Stomach smooth muscle (tissue), 2 donors: ENCODE measurements at regions not wholly inside any gene's neighbourhood (a gene's known extent, or its start where the extent isn't known, plus 50 kb on each side); places are given as distances from the start of the nearest gene placed in this dataset.
"Not testable (repeated sequence)": the region's sequence is repeated elsewhere in the genome, so short reads cannot be mapped to it uniquely, and the experiment has no call there.

ENCODE experiments used
- H3K27ac ChIP-seq: one replicate; pipeline ENCODE4 v1.7.0; 2013; ENCODE audit warnings: mild to moderate bottlenecking, low read length, inconsistent platforms
- H3K27me3 ChIP-seq, 2 donors: one replicate each; pipeline ENCODE4 v1.7.0; 2013; ENCODE audit warnings: low read length in 2 of 2; ENCODE audit not compliant: insufficient read depth in 2 of 2, control insufficient read depth in 1 of 2
- H3K36me3 ChIP-seq, 2 donors: one replicate each; pipeline ENCODE4 v1.7.0; 2013; ENCODE audit warnings: low read length in 2 of 2; ENCODE audit not compliant: control insufficient read depth in 2 of 2, insufficient read depth in 2 of 2
- H3K4me1 ChIP-seq: one replicate; pipeline ENCODE4 v1.7.0; 2013; ENCODE audit warnings: low read length; ENCODE audit not compliant: control insufficient read depth, insufficient read depth
- H3K4me3 ChIP-seq, 2 donors: one replicate each; pipeline ENCODE4 v1.7.0; 2013; ENCODE audit warnings: low read length in 2 of 2
- H3K9ac ChIP-seq, 2 donors: one replicate each; pipeline ENCODE4 v1.7.0; 2013; ENCODE audit warnings: low read length in 2 of 2, mild to moderate bottlenecking in 1 of 2
- H3K9me3 ChIP-seq, 2 donors: one replicate each; pipeline ENCODE4 v1.7.0; 2013; ENCODE audit warnings: low read length in 2 of 2; ENCODE audit not compliant: control insufficient read depth in 2 of 2
- donor health status: healthy.
- donor health status: Pancreatic carcinoma.

DNA sequence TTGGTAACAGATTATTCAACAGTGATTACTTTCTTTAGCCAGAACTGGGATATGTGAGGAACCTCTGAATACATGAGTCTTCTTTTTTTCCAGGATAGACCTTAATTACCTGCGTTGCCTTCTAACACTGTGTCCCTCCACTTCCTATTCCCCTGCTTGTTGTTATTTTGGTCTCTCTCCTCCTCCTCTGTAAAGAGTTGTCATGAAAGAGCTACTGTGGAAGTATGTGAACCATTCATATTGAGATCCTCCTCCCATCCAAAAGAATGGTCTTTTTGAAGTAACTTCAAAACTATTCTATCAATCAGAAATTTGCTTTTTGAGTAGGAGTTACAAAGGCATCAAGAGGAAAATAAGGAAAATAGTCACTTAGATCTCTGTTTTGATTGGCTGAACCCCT, 420.0 kb upstream of the TENM3 start:
- H3K36me3 ChIP-seq: no peaks in the 10 kb centered on the region
- H3K9ac ChIP-seq: no peak overlapping the region
- no peak overlapping the region for H3K27ac ChIP-seq
- no peaks in the 10 kb centered on the region for H3K9me3 ChIP-seq
- no peak overlapping the region for H3K4me3 ChIP-seq
- H3K27me3 ChIP-seq: no peaks in the 10 kb centered on the region
- H3K4me1 ChIP-seq: no peaks in the 10 kb centered on the region

DNA sequence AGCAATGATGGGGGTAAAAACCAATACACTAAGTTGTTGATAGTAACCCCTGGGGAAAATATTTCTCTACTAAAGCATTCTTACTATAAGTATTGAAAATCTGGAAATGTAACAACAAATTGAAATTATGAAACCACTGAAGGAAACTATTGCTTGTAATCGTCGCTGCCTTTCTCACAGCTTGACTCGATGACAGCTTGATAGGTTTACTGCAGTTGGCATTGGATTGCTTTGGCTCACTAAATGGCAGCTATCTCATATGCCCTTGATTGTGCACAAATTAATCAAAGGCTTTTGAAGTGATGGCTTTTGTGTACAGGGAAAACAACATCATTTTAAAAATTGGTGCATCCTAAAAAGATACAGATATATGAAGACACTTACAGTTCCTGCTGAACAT, 419.6 kb upstream of the TENM3 start:
- no peaks in the 10 kb centered on the region for H3K9me3 ChIP-seq
- H3K4me1 ChIP-seq: no peaks in the 10 kb centered on the region
- H3K4me3 ChIP-seq: no peak overlapping the region
- H3K27ac ChIP-seq: no peak overlapping the region
- no peaks in the 10 kb centered on the region for H3K36me3 ChIP-seq
- no peak overlapping the region for H3K9ac ChIP-seq
- no peaks in the 10 kb centered on the region for H3K27me3 ChIP-seq

DNA sequence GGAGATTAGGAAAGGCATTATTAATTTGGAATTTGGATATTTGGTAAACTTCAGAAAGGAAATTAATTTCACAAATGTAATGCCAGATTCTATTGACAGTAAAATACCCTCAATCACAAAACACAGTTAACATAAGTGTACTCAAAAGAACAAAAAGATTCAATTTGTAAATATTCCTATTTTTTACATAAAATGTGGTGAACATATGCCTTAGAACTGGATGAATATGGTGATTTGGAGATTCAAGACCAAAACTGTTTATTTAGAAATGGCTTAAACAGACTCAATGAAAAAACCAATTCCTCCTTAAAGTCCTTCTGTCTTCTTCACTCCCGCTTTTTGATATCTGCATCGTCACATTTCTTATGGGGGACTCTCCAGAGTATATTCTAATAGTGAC, 417.6 kb upstream of the TENM3 start:
- H3K9ac ChIP-seq: no peak overlapping the region
- no peaks in the 10 kb centered on the region for H3K4me1 ChIP-seq
- no peaks in the 10 kb centered on the region for H3K9me3 ChIP-seq
- no peak overlapping the region for H3K27ac ChIP-seq
- no peaks in the 10 kb centered on the region for H3K27me3 ChIP-seq
- no peak overlapping the region for H3K4me3 ChIP-seq
- H3K36me3 ChIP-seq: no peaks in the 10 kb centered on the region

DNA sequence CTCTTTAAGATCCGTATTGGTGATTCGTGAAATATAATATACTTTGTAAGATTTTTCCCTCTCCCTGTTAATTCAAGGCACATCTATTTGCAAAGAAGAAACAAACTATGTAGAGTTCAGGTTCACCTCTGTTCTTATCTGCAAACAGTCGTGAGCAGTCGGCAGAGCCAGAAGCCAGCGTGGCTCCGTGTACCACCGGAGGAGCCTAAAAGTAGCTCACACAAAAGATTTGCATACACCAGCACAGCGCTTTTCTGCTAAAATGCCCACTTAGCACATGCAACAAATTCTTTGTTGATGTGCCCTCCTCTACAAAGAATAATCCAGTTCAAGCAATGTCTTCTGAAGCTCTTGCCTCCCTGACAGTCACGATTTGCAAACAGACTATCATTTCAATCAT, 416.0 kb upstream of the TENM3 start:
- Histone ChIP-seq H3K9ac (no peak overlapping the region), H3K4me1 (no peaks in the 10 kb centered on the region), H3K9me3 (no peaks in the 10 kb centered on the region), H3K27me3 (no peaks in the 10 kb centered on the region), H3K4me3 (no peak overlapping the region), H3K27ac (no peak overlapping the region), H3K36me3 (no peaks in the 10 kb centered on the region)

DNA sequence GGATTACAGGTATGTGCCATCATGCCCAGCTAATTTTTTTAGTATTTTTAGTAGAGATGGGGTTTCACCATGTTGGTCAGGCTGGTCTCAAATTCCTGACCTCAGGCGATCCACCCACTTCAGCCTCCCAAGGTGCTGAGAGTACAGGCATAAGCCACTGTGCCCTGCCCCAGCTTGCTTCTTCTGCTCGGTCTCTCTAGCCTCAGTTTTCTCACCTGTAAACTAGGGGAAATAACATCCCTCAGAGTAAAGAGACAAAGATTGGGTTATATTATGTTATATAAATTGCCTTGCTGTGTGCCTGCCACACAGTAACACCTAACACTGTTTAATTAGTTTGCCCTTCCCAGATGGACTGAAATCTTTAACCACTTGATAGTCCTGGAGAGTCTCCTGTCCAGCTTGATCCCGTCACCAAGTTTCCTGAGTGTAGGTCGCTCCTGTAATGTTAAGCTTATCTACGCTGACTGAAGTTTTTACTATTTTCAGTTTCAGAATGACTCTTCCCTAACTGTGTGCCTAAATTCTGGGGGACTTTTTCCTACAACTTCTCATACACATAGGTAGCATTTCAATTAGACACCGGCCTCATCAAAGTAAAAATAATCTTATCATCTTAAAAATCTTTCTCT, 412.7 kb upstream of the TENM3 start:
- H3K4me3 ChIP-seq: no peak overlapping the region
- no peaks in the 10 kb centered on the region for H3K27me3 ChIP-seq
- H3K36me3 ChIP-seq: no peaks in the 10 kb centered on the region
- H3K27ac ChIP-seq: no peak overlapping the region
- H3K4me1 ChIP-seq: no peaks in the 10 kb centered on the region
- no peaks in the 10 kb centered on the region for H3K9me3 ChIP-seq
- no peak overlapping the region for H3K9ac ChIP-seq

DNA sequence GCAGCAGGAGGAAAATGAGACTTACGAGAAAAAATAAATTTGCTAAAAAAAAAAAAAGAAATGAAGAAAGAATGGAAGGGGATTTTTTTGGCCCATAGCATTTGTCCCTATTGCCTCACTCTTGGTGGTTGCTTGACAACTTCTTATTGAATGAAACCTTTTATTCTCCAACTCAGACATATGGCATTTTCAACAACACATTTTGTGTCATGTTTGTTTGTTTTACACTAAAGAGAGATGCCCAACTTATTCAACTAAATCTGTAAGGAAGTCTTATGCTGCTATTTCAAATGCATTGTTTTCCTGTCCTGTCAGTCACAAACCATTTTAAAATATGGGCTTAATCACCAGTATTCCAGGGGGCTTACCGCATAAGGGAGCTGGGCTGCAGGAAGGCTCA, 409.1 kb upstream of the TENM3 start:
- H3K4me1 ChIP-seq: no peaks in the 10 kb centered on the region
- no peaks in the 10 kb centered on the region for H3K36me3 ChIP-seq
- no peak overlapping the region for H3K9ac ChIP-seq
- H3K27ac ChIP-seq: no peak overlapping the region
- H3K27me3 ChIP-seq: no peaks in the 10 kb centered on the region
- no peaks in the 10 kb centered on the region for H3K9me3 ChIP-seq
- no peak overlapping the region for H3K4me3 ChIP-seq

DNA sequence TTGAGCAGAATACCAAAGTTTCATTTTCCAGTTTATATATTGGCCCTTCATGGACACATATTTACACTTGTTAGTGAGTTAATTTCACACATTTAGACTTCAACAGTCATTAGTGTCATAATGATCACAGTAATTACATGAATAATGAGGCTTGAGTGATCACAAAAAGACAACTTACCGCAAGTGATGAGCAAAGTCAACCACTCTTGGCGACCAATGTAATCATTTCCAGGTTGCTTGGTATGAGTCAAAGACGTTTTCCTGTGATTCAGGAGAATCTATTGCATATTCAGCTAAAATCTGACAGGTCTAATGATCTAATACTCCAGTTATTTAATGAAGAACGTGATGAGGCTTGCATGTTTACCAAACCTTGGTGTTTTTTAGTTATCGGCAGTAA, 407.9 kb upstream of the TENM3 start:
- Histone ChIP-seq H3K36me3 (no peaks in the 10 kb centered on the region), H3K9me3 (no peaks in the 10 kb centered on the region), H3K4me3 (no peak overlapping the region), H3K27ac (no peak overlapping the region), H3K4me1 (no peaks in the 10 kb centered on the region), H3K27me3 (no peaks in the 10 kb centered on the region), H3K9ac (no peak overlapping the region)

DNA sequence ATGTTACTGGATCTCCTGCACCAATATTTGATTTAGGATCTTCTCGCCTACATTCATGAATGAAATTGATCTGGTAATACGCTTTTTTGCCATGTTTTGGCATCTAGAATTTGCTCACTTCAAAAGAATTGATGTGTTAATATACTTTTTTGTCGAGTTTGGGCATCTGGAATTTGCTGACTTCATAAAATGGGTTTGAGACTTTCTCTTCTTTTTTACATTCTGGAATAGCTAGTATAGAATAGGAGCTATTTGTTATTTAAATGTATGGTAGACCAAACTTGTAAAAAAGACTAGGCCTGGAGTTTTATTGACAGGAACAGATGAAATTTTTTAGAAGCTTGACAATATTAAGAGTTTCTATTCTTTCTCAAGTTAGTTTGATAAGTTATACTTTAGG, 404.9 kb upstream of the TENM3 start:
- Histone ChIP-seq H3K27ac (no peak overlapping the region), H3K27me3 (no peaks in the 10 kb centered on the region), H3K36me3 (no peaks in the 10 kb centered on the region), H3K4me1 (no peaks in the 10 kb centered on the region), H3K9me3 (no peaks in the 10 kb centered on the region), H3K9ac (no peak overlapping the region), H3K4me3 (no peak overlapping the region)

DNA sequence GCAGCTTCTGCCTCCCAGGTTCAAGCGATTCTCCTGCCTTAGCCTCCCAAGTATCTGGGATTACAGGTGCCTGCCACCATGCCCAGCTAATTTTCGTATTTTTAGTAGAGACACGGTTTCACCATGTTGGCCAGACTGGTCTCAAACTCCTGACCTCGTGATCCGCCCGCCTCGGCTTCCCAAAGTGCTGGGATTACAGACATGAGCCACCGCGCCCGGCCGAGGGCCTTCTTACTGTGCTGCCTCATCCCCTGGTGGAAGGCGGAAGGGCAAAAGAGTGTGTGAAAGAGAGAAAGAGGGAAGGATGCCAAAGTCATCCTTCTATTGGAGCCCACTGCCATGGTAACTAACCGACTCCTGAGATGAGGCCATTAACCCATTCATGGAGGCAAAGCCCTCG, 399.4 kb upstream of the TENM3 start:
- H3K9ac ChIP-seq, H3K9me3 ChIP-seq, H3K27ac ChIP-seq, H3K4me1 ChIP-seq, H3K27me3 ChIP-seq, H3K36me3 ChIP-seq, H3K4me3 ChIP-seq: not testable (repeated sequence)

DNA sequence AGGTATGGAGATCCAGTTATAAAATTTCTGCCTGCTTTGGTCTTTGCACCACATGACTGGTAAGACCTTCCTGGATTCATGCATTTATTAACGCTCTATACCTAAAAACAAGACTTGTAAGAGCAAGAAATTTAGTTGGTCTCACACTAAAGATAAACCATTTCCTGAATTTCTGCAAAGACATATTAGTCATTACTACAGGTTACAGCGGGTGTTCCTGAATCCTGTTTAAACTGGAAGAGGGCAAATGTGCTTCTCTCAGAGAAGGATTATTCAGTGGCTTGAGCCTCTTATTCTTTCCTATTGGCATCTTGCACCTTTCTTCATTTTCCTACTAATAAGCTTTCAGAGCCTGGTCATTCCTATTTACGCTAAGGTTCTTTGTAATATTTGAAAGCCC, 397.6 kb upstream of the TENM3 start:
- H3K36me3 ChIP-seq: no peaks in the 10 kb centered on the region
- H3K4me1 ChIP-seq: no peaks in the 10 kb centered on the region
- no peaks in the 10 kb centered on the region for H3K9me3 ChIP-seq
- no peak overlapping the region for H3K9ac ChIP-seq
- H3K27ac ChIP-seq: no peak overlapping the region
- H3K4me3 ChIP-seq: no peak overlapping the region
- no peaks in the 10 kb centered on the region for H3K27me3 ChIP-seq

DNA sequence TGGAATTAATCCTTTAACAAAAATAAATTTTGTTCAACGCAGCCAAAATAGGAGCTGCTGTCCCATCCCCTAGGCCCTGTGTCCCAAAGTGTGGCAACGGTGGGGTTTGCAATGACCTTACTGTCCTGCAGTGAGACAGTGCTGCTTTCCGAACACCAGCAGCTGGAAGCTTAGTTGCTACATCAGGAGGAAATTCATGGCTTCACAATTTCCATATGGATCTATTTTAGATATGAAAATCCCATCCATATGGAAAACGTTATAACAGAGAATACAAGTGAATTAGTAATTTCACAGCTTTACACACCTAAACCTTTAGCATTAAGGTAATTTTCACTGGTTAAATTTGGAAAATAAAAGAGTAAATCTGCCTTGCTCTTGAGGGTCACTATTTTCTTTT, 396.3 kb upstream of the TENM3 start:
- Histone ChIP-seq H3K4me1 (no peaks in the 10 kb centered on the region), H3K27me3 (no peaks in the 10 kb centered on the region), H3K27ac (no peak overlapping the region), H3K9me3 (no peaks in the 10 kb centered on the region), H3K4me3 (no peak overlapping the region), H3K9ac (no peak overlapping the region), H3K36me3 (no peaks in the 10 kb centered on the region)
